Esophagus squamous epithelium (tissue), 5 donors: ENCODE measurements at regions not wholly inside any gene's neighbourhood (a gene's known extent, or its start where the extent isn't known, plus 50 kb on each side); places are given as distances from the start of the nearest gene placed in this dataset.

Source experiments
- DNase-seq: peaks from one replicate; lab custom pipeline; 2025; lab: John Stamatoyannopoulos, UW
- H3K27ac ChIP-seq, 4 donors: fragments of 200-600 bp; sonication (generic); one replicate each; pipeline ENCODE4 v1.5.1; 2016 to 2019; ENCODE audit warnings: mild to moderate bottlenecking in 1 of 4
- H3K27me3 ChIP-seq, 4 donors: fragments of 200-600 bp; sonication (generic); 1 replicate in 3 of 4; 2 replicates in 1 of 4; pipeline versions ENCODE4 v1.5.1 to v1.6.0; 2017 to 2021; ENCODE audit warnings: antibody characterized with exemption in 1 of 4
- H3K36me3 ChIP-seq, 3 donors: fragments of 200-600 bp; sonication (generic); one replicate each; pipeline ENCODE4 v1.5.1; 2016 to 2019
- H3K4me1 ChIP-seq, 3 donors: fragments of 200-600 bp; sonication (generic); one replicate each; pipeline ENCODE4 v1.5.1; 2017 to 2019
- H3K4me3 ChIP-seq, 4 donors: fragments of 200-600 bp; sonication (generic); 1 replicate in 3 of 4; 2 replicates in 1 of 4; pipeline ENCODE4 v1.5.1; 2016 to 2019; ENCODE audit warnings: mild to moderate bottlenecking in 2 of 4, moderate library complexity in 1 of 4
- H3K9me3 ChIP-seq, 3 donors: fragments of 200-600 bp; sonication (generic); one replicate each; pipeline ENCODE4 v1.5.1; 2016 to 2019
- POLR2A ChIP-seq, 4 donors: fragments of 450-650 bp; IDR thresholded peaks; one replicate each; pipeline ENCODE4 v1.6.1; 2017; ENCODE audit warnings: antibody characterized with exemption in 4 of 4, mild to moderate bottlenecking in 4 of 4, moderate library complexity in 3 of 4
- WGBS, 2 donors: methylation state at CpG; one replicate each; pipeline ENCODE4 v1.1.5; 2018; 5-methylcytosine and 5-hydroxymethylcytosine counted together
- intact Hi-C: fragments of 100-400 bp; cut with DNase I; formaldehyde crosslinking; loops from one replicate; pipeline ENCODE4 v1.15.0; 2022
- TF ChIP-seq, protein P1 (sequence below), 6 experiments: fragments of 450-650 bp in 4 of 6; fragments of 200-600 bp in 2 of 6; sonication (generic) in 2 of 6; IDR thresholded peaks; one replicate each; pipeline ENCODE4 v1.5.1; 2016 to 2019; ENCODE audit warnings: antibody characterized with exemption in 6 of 6, mild to moderate bottlenecking in 4 of 6, moderate library complexity in 4 of 6
- donor health status: DM: yes; HTN: yes; CAD: no.

DNA sequence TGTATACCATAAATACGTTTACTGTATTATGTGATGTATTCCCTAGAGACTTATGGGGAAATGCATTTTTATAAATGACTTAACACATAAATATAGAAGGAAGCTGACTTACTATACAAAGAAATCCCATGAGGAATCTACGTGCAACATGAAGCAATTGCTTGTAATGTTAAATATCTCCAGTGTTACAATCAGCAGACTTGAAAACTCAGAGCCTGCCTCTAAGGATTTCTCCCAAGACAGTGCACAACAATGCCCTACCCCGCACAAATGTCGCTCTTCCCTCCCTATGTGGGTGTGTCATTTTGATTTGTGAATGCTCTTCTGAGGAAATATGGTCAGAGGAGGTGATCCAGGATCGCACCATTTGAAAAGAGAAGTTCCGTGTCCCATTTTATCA, 629.0 kb downstream of the NR2F2 start:
- no peaks in the 10 kb centered on the region for H3K4me1 ChIP-seq

DNA sequence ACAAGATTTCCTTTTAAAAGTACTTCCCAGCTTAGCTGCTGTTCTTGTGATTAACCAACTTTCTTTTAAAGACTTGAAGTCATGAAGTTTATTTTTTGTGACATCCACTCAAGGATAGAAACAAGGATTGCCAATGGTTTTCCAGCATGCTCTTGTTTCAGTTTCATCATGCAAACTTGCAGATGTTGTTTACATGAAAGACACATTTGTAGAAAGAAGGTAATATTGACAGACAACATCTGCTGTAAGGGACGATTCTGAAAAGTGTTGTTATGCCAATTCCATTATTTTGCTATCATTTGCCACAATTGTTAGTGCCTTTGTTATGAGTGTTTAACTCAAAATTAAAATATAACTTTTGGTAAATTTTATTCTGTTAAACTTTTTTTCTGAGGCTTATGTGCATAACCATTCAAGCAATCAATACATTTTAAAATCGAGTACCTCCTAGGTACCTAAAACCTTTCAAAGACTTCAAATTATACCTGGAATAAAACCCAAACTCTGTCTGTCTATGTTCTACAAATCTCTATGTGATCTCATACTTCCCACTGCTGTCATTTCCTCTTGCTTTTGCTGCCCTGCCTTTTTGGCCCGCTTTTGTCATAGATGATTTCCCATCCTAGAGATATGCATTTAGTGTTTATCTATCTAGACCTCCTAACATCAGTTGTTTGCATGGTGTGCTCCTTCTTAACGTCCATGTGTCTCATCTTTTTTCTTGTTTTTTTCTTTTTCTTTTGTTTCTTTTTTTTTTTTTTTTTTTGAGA, 630.4 kb downstream of the NR2F2 start:
- TF ChIP-seq, protein P1, sequence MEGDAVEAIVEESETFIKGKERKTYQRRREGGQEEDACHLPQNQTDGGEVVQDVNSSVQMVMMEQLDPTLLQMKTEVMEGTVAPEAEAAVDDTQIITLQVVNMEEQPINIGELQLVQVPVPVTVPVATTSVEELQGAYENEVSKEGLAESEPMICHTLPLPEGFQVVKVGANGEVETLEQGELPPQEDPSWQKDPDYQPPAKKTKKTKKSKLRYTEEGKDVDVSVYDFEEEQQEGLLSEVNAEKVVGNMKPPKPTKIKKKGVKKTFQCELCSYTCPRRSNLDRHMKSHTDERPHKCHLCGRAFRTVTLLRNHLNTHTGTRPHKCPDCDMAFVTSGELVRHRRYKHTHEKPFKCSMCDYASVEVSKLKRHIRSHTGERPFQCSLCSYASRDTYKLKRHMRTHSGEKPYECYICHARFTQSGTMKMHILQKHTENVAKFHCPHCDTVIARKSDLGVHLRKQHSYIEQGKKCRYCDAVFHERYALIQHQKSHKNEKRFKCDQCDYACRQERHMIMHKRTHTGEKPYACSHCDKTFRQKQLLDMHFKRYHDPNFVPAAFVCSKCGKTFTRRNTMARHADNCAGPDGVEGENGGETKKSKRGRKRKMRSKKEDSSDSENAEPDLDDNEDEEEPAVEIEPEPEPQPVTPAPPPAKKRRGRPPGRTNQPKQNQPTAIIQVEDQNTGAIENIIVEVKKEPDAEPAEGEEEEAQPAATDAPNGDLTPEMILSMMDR (IDR thresholded peaks at IDR 0.05), result no peak
- no peak for TF ChIP-seq POLR2A (IDR thresholded peaks at IDR 0.05)
- no peaks in the 10 kb centered on the region for H3K4me1 ChIP-seq
- H3K27me3 ChIP-seq, result no peaks in the 10 kb centered on the region
- WGBS, 2 donors, result 64 to 65% methylated on average over 4 of the region's 4 CpGs
- no peaks in the 10 kb centered on the region for H3K9me3 ChIP-seq
- no peaks in the 10 kb centered on the region for H3K36me3 ChIP-seq
- intact Hi-C loops, result no loop called here
- no peak overlapping the region for H3K4me3 ChIP-seq
- no peak overlapping the region for H3K27ac ChIP-seq
- no peak for DNase-seq

More for the DNA sequence above, 629.0 kb downstream of the NR2F2 start:
- no peak overlapping the region for H3K27ac ChIP-seq
- TF ChIP-seq POLR2A (IDR thresholded peaks at IDR 0.05), result no peak
- TF ChIP-seq, protein P1 (IDR thresholded peaks at IDR 0.05), result no peak
- 72 to 83% methylated on average over 6 of the region's 6 CpGs for WGBS, 2 donors
- no peaks in the 10 kb centered on the region for H3K27me3 ChIP-seq
- no peaks in the 10 kb centered on the region for H3K36me3 ChIP-seq
- DNase-seq, result no peak
- H3K4me3 ChIP-seq, result no peak overlapping the region
- intact Hi-C loops, result no loop called here
- no peaks in the 10 kb centered on the region for H3K9me3 ChIP-seq

DNA sequence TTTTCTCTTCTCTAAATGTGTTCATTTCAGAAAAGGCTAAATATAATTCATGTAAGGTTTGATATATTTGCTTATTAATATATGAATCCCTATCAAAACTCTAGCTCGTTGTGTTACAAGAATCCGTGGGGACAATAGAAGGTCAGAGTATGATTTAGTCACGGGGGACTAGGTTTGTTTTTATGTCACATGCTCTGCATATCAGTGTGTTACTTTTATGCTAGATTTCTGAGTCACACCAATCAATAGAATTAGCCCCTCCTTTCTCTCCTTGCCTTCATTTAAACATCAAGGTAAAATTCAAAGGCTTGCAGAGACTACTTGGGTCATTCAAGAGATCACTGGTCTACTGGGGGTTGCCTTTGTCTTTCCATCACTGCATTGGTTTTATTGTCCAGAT, 636.1 kb downstream of the NR2F2 start:
- Histone ChIP-seq H3K36me3 (no peaks in the 10 kb centered on the region), H3K4me3 (no peak overlapping the region), H3K9me3 (no peaks in the 10 kb centered on the region), H3K27me3 (no peaks in the 10 kb centered on the region), H3K27ac (no peak overlapping the region), H3K4me1 (no peaks in the 10 kb centered on the region)
- 53 to 67% methylated on average over 3 of the region's 3 CpGs for WGBS, 2 donors
- DNase-seq, result no peak
- intact Hi-C loops, result no loop called here
- TF ChIP-seq, protein P1 (IDR thresholded peaks at IDR 0.05), result no peak
- no peak for TF ChIP-seq POLR2A (IDR thresholded peaks at IDR 0.05)

DNA sequence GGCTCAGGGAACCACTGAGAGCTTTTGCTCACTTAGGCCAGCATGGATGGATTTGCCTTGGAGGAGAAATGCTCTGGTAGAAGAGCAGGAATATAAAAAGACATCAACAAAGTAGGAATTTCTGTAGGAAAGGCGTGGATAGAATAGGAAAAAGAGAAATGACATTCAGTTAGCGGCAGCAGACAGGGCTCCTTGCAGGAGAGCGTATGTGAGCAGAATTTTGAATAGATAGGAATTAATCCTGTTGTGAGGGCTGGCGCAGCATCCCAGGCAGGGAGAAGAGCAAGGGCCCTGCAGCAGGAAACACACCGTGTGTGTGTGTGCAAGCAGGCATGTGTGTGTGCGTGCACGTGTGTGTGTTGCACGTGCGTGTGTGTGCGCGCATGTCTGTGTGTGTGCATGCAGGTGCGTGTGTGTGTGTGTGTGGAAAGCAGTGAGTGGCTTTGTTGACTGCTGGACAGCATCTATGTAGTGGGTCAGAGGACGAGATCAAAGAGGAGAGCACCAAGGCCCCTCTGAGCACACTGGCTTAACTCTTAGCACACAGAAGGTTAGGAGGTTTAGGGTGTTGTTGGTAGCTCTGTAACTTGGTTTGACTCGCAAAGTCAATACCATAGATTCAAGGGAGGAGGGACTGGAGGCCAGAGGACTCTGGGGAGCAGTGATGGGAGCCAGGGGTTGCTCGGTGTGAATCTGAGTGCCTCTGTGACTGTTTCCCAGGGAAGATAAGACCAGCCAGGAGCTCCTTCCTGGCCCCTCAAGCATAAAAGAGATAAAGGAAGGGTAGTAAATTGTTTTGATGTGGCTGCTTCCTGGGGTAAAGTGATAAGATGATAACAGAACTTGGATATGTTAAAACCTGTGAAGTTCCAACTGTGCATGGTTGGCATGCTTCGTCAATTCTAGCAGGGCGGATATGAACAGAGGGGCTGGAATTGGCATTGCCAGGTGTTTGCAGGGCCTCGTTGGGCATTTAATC, 639.5 kb downstream of the NR2F2 start:
- Histone ChIP-seq H3K36me3 (no peaks in the 10 kb centered on the region), H3K4me3 (no peak overlapping the region), H3K27me3 (no peaks in the 10 kb centered on the region), H3K4me1 (no peaks in the 10 kb centered on the region), H3K9me3 (no peaks in the 10 kb centered on the region), H3K27ac (no peak overlapping the region)
- DNase-seq, result no peak
- intact Hi-C loops, result no loop called here
- 74 to 75% methylated on average over 17 to 18 of the region's 18 CpGs for WGBS, 2 donors
- no peak for TF ChIP-seq POLR2A (IDR thresholded peaks at IDR 0.05)
- TF ChIP-seq, protein P1 (IDR thresholded peaks at IDR 0.05), result no peak

DNA sequence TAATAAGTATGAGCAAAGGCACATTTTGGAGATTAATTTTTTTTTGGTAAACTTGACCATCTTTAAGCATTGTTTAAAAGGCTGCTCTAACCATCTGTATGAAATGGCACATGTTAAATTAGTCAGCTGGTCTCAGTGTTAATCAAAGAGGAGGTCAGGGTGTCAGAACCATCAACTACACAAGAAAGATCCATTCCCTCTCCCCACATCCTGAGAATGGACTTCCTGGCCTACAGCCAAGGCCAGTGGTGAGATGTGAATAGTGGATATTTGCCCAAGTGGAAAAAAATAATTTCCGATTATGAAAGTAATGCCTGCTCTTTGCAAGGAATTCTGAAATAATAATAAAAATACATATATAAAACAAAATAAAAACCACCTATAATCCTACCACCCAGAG, 641.7 kb downstream of the NR2F2 start:
- intact Hi-C loops, result no loop called here
- no peak for DNase-seq
- 21 to 26% methylated on average over 1 of the region's 1 CpG for WGBS, 2 donors

More for the DNA sequence above, 641.7 kb downstream of the NR2F2 start:
- Histone ChIP-seq H3K9me3 (no peaks in the 10 kb centered on the region), H3K4me1 (no peaks in the 10 kb centered on the region), H3K27me3 (no peaks in the 10 kb centered on the region), H3K36me3 (no peaks in the 10 kb centered on the region), H3K4me3 (no peak overlapping the region), H3K27ac (no peak overlapping the region)
- TF ChIP-seq, protein P1 (IDR thresholded peaks at IDR 0.05), result no peak
- no peak for TF ChIP-seq POLR2A (IDR thresholded peaks at IDR 0.05)
